Osteocyte (in vitro differentiated cells): ENCODE measurements at regions not wholly inside any gene's neighbourhood (a gene's known extent, or its start where the extent isn't known, plus 50 kb on each side); places are given as distances from the start of the nearest gene placed in this dataset.

Source experiments
- DNase-seq: peaks from one replicate; pipeline ENCODE4 v3.0.0; 2021; ENCODE audit warnings: mixed read lengths; ENCODE audit not compliant: unreplicated experiment; ENCODE audit errors: extremely low spot score
- H3K27ac Mint-ChIP-seq: one replicate; pipeline ENCODE4 v1.8.0; 2021; ENCODE audit warnings: mild to moderate bottlenecking, mixed read lengths; ENCODE audit not compliant: unreplicated experiment
- H3K27me3 Mint-ChIP-seq: one replicate; pipeline ENCODE4 v1.8.0; 2021; ENCODE audit warnings: mixed read lengths; ENCODE audit not compliant: unreplicated experiment
- H3K36me3 Mint-ChIP-seq: one replicate; pipeline ENCODE4 v1.8.0; 2021; ENCODE audit warnings: mixed read lengths; ENCODE audit not compliant: unreplicated experiment
- H3K4me1 Mint-ChIP-seq: one replicate; pipeline ENCODE4 v1.8.0; 2021; ENCODE audit warnings: mixed read lengths; ENCODE audit not compliant: unreplicated experiment
- H3K4me3 Mint-ChIP-seq: one replicate; pipeline ENCODE4 v1.8.0; 2021; ENCODE audit warnings: mild to moderate bottlenecking, moderate library complexity, mixed read lengths; ENCODE audit not compliant: unreplicated experiment
- H3K9me3 Mint-ChIP-seq: one replicate; pipeline ENCODE4 v1.8.0; 2021; ENCODE audit warnings: mixed read lengths; ENCODE audit not compliant: unreplicated experiment
- TF ChIP-seq, protein P1 (sequence below): fragments of 200-600 bp; sonication (generic); IDR thresholded peaks from 2 replicates; pipeline ENCODE4 v1.5.0; 2021; ENCODE audit warnings: antibody characterized with exemption, mild to moderate bottlenecking, moderate library complexity

DNA sequence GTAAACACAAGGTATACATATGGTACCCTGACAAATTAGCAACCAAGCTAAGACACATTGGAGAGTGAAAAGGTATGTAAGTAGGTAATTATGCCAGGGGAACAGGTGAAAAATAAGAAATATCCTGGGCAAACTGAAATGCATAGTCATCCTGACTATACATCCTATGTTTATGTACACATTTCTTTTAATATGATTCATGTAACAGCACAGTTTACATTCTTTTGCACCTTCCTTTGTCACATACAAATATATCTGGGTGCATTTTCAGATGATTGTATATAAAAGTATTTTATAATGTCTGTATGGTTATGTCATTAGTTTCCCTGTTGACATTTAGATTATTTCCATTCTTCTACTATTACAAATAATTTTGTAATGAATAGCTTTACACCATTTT, 1146.9 kb downstream of the EFNA5 start:
- no peaks in the 10 kb centered on the region for H3K27me3 Mint-ChIP-seq
- no peaks in the 10 kb centered on the region for H3K9me3 Mint-ChIP-seq
- no peaks in the 10 kb centered on the region for H3K36me3 Mint-ChIP-seq
- no peak overlapping the region for H3K4me3 Mint-ChIP-seq
- no peak for DNase-seq
- H3K27ac Mint-ChIP-seq, result no peak overlapping the region
- TF ChIP-seq, protein P1, sequence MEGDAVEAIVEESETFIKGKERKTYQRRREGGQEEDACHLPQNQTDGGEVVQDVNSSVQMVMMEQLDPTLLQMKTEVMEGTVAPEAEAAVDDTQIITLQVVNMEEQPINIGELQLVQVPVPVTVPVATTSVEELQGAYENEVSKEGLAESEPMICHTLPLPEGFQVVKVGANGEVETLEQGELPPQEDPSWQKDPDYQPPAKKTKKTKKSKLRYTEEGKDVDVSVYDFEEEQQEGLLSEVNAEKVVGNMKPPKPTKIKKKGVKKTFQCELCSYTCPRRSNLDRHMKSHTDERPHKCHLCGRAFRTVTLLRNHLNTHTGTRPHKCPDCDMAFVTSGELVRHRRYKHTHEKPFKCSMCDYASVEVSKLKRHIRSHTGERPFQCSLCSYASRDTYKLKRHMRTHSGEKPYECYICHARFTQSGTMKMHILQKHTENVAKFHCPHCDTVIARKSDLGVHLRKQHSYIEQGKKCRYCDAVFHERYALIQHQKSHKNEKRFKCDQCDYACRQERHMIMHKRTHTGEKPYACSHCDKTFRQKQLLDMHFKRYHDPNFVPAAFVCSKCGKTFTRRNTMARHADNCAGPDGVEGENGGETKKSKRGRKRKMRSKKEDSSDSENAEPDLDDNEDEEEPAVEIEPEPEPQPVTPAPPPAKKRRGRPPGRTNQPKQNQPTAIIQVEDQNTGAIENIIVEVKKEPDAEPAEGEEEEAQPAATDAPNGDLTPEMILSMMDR, result no peak
- H3K4me1 Mint-ChIP-seq, result peaks cover 30% of the 10 kb centered on the region

GRCh38 chr5:106522296-106522695, 1148.4 kb downstream of the EFNA5 start:
- no peaks in the 10 kb centered on the region for H3K36me3 Mint-ChIP-seq
- H3K4me1 Mint-ChIP-seq, result peaks cover 30% of the 10 kb centered on the region
- no peaks in the 10 kb centered on the region for H3K27me3 Mint-ChIP-seq
- H3K27ac Mint-ChIP-seq, result peak overlapping the region; percentile 63
- TF ChIP-seq, protein P1, result no peak
- no peak for DNase-seq
- no peak overlapping the region for H3K4me3 Mint-ChIP-seq
- no peaks in the 10 kb centered on the region for H3K9me3 Mint-ChIP-seq

- no peaks in the 10 kb centered on the region for H3K36me3 Mint-ChIP-seq
- peaks cover 29% of the 10 kb centered on the region for H3K4me1 Mint-ChIP-seq
- no peaks in the 10 kb centered on the region for H3K9me3 Mint-ChIP-seq
- H3K27me3 Mint-ChIP-seq, result no peaks in the 10 kb centered on the region
- TF ChIP-seq, protein P1, result no peak
- no peak for DNase-seq
- H3K27ac Mint-ChIP-seq, result peak overlapping the region; percentile 63
- no peak overlapping the region for H3K4me3 Mint-ChIP-seq
These were observed 1149.0 kb downstream of the EFNA5 start for GRCh38 chr5:106521701-106522100.

DNA sequence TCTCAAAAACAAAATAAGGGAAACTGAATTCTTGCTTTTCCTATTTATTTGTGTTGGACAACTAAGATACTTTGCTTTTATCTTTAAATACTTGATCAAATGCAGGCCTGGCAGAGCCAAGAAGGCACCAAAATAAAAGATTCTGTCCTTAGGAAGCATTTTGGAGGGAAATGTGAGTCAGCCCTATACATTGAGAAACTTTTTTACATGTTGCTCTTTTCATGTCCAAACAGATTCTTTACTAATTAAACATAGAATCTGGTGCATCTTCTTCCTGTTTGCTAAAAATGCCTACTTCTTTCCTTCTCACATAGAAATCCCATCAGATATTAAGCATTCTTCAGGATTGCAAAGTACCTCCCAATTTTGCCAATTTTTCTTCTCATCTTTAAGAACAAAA, 1160.4 kb downstream of the EFNA5 start:
- no peak for DNase-seq
- Mint-ChIP-seq H3K4me3 (no peak overlapping the region), H3K27me3 (no peaks in the 10 kb centered on the region), H3K4me1 (no peaks in the 10 kb centered on the region), H3K9me3 (no peaks in the 10 kb centered on the region), H3K27ac (no peak overlapping the region), H3K36me3 (peaks cover 3% of the 10 kb centered on the region)
- TF ChIP-seq, protein P1, result no peak

DNA sequence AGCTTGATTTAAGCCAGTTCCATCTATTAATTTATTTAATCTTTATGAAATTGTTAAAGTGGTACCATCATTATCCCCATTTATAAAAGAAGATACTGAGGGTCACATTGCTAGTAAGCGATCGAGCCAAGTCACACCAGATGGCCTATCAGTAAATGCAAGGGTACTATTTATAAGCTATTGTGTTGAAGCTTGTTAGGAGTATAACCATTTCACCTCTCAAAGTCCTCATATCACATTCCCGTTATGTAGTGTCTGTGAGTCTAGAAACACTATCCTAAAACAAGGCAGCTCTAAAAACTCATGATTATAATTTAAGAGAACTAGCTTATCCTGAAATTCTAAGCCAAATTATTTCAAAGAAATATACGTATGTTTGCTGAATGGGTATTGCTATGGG, 1161.8 kb downstream of the EFNA5 start:
- H3K27ac Mint-ChIP-seq, result no peak overlapping the region

More for the DNA sequence above, 1161.8 kb downstream of the EFNA5 start:
- Mint-ChIP-seq H3K4me3 (no peak overlapping the region), H3K36me3 (peaks cover 7% of the 10 kb centered on the region), H3K4me1 (no peaks in the 10 kb centered on the region), H3K9me3 (no peaks in the 10 kb centered on the region), H3K27me3 (no peaks in the 10 kb centered on the region)
- DNase-seq, result no peak
- TF ChIP-seq, protein P1, result no peak
